ENCODE measurements at regions not wholly inside any gene's neighbourhood (a gene's known extent, or its start where the extent isn't known, plus 50 kb on each side); places are given as distances from the start of the nearest gene placed in this dataset.

- DNase-seq = no peak
These were observed 412.2 kb downstream of the MATN1 start for GRCh38 chr1:30310966-30311742.

GRCh38 chr1:30307182-30307581, 416.2 kb downstream of the MATN1 start:
- DNase-seq = no peak

- no peak for DNase-seq
These were observed 417.9 kb downstream of the MATN1 start for GRCh38 chr1:30305519-30305918.

DNA sequence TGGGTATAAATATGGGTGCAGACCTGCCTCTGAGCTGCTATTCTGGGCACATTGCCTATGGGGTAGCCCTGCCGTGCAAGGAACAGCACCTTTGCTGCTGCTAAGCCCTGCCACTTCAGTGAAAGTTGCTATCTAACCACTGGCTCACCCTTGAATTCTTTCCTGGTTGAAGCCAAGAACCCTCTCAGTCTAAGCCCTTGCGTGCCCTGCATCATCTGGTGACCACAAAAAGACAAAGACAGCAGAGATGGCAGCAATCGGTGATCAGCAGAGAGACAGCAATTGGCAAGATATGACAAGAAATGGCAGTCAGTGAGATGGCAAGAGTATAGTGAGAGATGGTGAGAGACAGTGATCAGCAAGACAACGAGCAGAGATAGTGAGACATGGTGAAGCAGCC, 418.3 kb downstream of the MATN1 start:
- DNase-seq = no peak

- DNase-seq = no peak
These were observed 419.3 kb downstream of the MATN1 start for GRCh38 chr1:30304080-30304479.

DNA sequence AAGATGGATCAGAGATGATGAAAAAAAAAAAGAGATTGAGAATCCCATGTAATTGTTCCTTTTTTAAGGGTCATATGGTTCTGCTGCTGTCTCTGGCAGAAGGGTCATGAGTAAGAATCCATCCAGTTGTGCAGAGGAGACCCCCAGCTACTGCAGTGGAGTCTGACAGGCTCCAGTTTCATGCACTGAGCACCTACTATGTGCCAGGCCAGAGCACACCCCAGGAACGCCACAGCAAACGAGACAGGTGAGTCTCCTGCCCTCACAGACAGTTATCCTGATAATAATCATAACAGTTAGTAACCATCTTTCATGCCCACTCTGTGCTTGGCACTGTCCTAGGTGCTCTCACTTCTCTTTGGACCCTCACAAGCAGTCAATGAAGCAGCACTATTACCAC, 420.0 kb downstream of the MATN1 start:
- DNase-seq = no peak

DNA sequence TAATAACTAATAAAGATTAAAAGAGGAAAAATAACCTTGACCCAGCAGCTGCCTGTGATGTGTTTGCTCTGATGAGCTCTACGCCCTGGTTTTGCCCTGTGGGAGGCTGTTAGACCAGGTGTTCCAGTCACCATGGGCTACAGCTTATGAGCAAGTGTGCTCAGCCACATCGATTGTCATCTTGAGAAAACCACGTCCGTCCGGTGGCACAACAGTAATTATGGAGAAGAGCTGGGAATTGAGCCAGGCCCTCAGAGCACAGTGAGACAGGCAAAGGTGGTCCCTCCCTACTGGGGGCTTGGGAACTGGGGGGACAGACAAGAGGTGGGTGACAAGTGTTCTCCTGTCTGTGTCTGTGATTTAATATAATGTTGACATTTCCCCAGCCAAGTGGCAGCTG, 420.5 kb downstream of the MATN1 start:
- no peak for DNase-seq

DNA sequence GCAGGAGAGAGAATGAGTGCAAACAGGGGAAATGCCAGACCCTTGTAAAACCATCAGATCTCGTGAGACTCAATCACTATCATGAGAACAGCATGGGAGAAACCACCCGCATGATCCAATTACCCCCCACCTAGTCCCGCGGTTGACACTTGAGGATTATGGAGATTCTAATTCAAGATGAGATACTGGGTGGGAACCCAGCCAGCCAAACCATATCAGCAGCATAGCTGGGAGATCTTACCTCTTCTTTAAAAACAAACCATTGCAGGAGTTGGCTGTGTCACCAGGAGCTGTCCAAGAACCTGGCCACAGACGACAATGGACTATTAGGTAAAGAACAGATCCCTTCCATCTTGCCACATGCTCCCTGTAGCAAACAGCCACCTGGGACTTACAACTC, 422.7 kb downstream of the MATN1 start:
- DNase-seq = no peak

DNA sequence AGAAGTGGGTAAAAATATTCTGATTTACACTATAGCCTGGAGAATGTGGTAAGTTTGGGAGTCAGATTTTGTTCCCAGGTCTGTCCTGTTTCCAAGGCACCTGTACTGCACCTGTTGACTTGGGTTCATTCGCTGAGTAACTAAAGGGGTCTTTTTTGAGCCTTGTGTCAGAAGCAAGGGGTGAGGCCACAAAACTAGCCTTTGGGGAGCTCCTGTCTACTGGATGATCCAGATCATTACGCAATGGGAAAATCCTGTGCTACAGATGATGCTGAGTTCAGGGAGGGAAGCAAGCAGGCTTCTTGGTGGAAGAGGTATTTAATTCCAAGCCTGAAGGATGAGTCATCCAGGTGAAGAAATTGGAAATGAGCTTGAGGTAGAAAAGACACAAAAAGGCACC, 424.0 kb downstream of the MATN1 start:
- no peak for DNase-seq

DNA sequence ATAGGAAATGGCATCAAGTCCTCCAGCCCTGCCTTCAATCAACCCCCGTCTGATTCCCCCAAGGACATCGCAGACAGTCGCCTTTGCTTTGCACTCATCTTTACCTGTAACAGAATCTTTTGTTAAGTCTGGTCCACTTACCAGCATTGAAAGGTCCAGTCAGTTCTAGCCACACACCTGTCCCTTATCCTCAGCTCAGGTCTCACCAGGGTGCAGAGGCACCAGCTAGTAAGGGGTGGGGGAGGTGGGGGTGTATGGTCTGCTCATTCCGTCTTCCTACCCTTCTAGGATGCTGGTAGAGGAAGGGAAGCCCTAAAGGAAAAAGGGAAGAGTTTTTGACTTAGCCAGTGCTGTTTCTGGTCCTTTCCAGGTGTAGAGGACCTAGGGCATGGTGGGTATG, 427.7 kb downstream of the MATN1 start:
- DNase-seq = no peak

DNA sequence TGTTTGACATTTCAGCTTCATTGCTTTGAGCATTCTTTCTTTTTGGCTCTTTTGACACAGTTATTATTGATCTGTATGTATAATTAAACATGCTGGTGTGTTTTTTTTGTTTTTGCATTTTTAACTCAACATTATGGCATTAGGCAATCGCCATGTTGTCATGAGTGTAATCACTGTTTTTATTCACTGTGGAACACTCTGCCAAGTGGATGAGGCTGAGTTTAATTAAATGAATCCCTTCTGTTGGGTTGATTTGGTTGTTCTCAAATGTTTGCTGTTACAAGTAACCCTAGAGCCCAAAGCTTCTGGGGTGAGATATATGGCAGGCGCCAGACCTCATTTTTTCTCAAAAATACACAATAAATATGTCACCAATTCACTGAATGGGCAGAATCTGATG, 428.1 kb downstream of the MATN1 start:
- no peak for DNase-seq

DNA sequence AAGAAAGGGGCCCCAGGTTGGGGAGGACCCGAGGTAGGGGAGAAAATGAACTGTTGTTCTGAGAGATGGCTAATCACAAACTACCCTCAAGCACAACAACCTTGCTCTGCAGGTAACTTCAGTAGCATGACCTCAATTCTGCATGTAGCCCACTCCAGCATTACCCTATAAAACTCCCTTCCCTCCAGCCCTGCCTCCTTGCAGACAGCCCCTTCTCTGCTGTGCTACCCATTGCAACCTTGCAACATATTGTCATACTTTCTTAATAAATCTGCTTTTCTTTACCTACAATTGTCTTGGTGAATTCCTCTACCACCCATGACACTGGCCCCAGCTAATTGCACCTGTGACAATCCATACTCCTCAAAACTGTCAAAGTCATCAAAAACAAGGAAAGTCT, 428.9 kb downstream of the MATN1 start:
- DNase-seq = no peak

DNA sequence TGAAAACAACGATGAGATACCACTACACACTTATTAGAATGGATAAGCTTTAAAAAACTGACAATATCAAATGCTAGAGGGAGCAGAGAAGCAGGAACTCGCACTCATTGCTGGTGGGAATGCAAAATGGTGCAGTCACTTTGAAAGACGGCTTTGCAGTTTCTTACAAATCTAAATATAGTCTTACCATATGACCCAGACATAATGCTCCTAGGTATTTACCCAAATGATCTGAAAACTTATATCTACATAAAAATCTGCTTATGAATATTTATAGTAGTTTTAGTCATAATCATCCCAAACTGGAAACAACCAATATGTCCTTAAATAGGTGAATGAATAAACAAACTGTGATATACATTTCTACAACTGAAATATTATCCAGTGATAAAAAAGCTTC, 430.9 kb downstream of the MATN1 start:
- DNase-seq = no peak

- DNase-seq = no peak
These were observed 431.9 kb downstream of the MATN1 start for GRCh38 chr1:30291526-30291925.

- DNase-seq = no peak
These were observed 432.8 kb downstream of the MATN1 start for GRCh38 chr1:30290581-30290980.

DNA sequence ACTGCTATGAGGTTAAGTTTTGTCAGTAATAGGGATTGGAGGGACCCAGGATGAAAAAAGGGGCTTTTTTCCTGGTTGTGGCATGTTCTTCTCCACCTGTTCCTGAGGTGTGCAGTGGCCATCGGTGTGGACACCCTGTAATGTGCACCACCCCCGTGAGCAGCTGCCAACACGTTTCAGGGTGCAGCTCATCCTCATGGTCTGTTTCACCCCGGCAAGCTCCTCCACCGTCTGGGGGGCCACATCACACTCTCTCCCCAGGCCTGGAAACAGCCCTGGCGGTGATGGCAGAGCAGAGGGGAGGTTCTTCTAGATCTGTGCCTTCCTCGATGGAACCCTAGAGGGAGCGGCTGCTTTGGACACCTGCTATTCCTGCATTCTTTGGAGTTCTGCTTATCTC, 435.4 kb downstream of the MATN1 start:
- no peak for DNase-seq

DNA sequence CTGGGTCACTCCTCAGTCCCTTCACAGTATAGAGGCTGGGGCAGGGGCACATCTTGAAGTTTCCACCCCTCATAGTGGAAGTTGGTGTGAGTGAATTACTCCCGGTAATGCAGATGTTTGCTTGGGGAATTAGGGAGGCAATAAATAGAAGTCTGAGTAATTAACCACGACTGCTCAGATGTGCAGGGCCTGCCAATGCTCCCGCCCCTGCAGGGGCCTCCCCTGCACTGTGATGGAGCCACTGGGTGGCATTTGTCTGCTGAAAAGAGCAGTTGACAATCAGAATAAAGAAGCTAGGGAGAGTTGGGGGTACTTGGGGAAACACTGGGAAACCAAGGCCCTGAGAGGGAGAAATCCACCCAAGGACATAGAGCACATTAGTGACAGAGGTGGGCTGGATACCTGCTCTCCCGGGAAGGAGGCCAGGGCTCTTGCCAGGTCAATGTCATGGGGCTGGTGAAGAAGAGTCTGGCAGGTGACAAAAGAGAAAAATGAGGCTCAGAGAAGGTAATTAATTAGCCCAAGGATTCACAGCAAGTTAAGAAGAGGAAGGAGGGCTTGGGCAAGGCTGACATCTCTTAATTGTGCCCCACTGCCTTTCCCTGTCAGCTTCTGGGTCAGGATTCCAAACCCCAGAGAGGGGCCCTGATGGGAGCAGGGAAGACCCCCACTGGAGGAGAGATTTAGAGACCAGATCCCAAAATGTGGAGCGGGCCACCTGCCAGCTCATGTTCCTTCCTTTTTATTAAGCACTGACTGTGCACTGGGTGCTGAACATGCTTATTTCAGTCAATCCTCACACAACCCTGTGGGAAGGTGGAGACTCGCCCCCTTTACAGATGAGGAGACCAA, 436.2 kb downstream of the MATN1 start:
- DNase-seq = no peak

DNA sequence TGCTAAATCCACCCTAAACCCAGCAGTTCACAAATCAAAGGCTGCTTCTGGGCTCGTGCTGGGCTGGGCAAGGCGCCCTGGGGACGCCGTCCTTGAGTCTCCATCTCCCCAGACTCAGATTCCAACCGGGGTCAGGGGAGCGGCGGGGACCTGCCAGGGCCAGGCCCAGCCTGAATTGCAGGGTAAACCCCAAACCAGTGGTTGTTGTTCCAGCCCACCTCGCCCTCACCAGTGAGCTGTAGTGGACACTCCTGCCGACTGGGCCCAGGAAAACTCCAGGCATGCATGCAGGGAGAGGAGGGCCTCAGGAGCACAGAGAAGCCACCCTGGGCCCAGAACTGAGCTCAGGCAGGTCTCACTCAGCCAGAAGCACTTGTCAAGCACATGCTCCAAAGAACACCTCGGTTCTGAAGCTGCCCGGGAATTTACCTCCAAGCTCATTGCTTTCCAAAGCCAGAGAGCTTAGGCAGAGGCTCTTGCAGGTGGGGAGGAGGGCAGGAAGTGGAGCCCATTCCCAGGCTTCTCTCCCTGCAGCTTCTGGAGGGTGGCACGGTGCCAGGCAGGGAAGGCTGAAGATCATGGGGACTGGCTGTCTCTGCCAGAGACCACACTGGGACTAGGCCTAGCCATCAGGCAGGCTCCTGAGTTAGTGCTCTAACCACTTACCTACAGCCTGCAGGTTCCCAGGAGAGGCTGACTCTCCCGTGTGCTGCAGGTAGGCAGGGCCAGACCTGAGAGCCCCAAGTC, 437.0 kb downstream of the MATN1 start:
- DNase-seq = no peak

DNA sequence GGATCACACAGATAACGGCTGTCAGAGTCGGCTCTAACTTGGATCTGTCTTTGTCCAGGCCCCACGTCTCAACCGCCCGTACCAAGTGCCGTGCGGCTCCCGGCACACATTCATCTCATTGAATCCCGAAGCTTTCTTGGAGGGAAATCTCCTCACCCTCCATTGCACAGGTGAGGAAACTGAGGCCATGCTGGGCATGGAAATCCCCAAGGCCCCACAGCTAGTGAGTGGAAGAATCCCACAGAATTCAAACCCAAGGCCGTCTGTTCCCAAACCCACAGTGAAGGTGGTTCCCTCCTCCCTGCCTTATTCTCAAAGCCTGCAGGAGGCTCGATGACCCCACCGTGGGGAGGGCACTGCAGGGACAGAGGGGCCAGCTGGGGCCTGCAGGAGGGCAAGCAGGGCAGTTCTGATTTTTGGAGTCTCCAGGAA, 437.9 kb downstream of the MATN1 start:
- DNase-seq = no peak

GRCh38 chr1:30284728-30285475, 438.5 kb downstream of the MATN1 start:
- DNase-seq = no peak

GRCh38 chr1:30284226-30284625, 439.2 kb downstream of the MATN1 start:
- DNase-seq = no peak

DNA sequence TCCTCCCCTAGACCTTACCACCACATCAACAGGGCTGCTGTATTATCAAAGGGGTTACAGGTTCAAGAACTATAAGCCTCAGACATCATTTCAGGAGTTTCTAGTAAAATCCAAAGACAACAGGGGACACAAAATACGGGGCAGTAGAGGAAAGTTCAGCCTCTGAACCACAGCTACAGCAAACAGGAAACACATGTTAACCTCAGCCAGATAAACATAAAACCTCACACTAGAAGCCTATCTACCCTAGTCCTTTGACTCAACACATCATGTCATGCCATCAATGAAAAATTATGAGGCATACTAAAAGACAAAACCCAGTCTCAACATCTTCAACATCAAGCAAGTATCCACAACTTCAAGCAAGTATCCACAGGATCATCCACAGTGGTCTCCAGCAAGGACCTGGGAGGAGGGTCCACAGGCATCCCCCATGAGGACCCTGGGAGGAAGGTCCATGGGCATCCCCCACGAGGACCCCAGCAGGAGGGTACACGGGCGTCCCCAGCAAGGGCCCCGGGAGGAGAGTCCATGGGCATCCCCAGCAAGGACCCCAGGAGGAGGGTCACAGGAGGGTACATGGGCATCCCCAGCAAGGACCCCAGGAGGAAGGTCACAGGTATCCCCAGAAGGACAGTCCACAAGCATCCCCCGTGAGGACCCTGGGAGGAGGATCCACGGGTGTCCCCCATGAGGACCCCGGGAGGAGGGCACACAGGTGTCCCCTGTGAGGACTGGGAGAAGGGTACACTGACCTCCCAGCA, 440.0 kb downstream of the MATN1 start:
- DNase-seq = no peak

Measured in inflammatory macrophage treated with lipopolysaccharide for 1 hour (primary cell).